Sigmoid colon (tissue), 6 donors: ENCODE measurements at regions not wholly inside any gene's neighbourhood (a gene's known extent, or its start where the extent isn't known, plus 50 kb on each side); places are given as distances from the start of the nearest gene placed in this dataset.

Source experiments
- DNase-seq: peaks from one replicate; pipeline ENCODE4 v3.0.0-alpha.2; 2019
- H3K27ac ChIP-seq, 4 donors: fragments of 200-600 bp; sonication (generic); one replicate each; pipeline ENCODE4 v1.5.1; 2016 to 2019; ENCODE audit warnings: mild to moderate bottlenecking in 1 of 4
- H3K27me3 ChIP-seq, 3 donors: fragments of 200-600 bp; sonication (generic); one replicate each; pipeline ENCODE4 v1.5.1; 2019; ENCODE audit warnings: mild to moderate bottlenecking in 1 of 3
- H3K36me3 ChIP-seq, 4 donors: fragments of 200-600 bp; sonication (generic); one replicate each; pipeline ENCODE4 v1.5.1; 2016 to 2019
- H3K4me1 ChIP-seq, 4 donors: fragments of 200-600 bp; sonication (generic); one replicate each; pipeline ENCODE4 v1.5.1; 2017 to 2019
- H3K4me3 ChIP-seq, 4 donors: fragments of 200-600 bp; sonication (generic); one replicate each; pipeline ENCODE4 v1.5.1; 2017 to 2019; ENCODE audit warnings: mild to moderate bottlenecking in 2 of 4, moderate library complexity in 1 of 4
- H3K9me3 ChIP-seq, 4 donors: fragments of 200-600 bp in 3 of 4; sonication (generic) in 3 of 4; one replicate each; pipeline versions ENCODE4 v1.5.1 to v1.6.1; 2013 to 2019
- CTCF ChIP-seq, 4 experiments: fragments of 450-650 bp in 3 of 4; fragments of 200-600 bp in 1 of 4; IDR thresholded peaks; one replicate each; pipeline ENCODE4 v1.5.1; 2016 to 2019; ENCODE audit warnings: antibody characterized with exemption in 4 of 4, mild to moderate bottlenecking in 3 of 4, moderate library complexity in 2 of 4
- EP300 ChIP-seq, 4 donors: sonication (generic); formaldehyde crosslinking; IDR thresholded peaks; one replicate each; pipeline ENCODE4 v1.6.1; 2017; ENCODE audit warnings: antibody characterized with exemption in 4 of 4
- POLR2A ChIP-seq, 2 donors: fragments of 450-650 bp; IDR thresholded peaks; one replicate each; pipeline ENCODE4 v1.6.1; 2016; ENCODE audit warnings: antibody characterized with exemption in 2 of 2, mild to moderate bottlenecking in 2 of 2, moderate library complexity in 2 of 2
- POLR2AphosphoS5 ChIP-seq, 4 donors: sonication (generic); formaldehyde crosslinking; IDR thresholded peaks; one replicate each; pipeline ENCODE4 v1.6.1; 2017; ENCODE audit warnings: antibody characterized with exemption in 4 of 4
- WGBS, 2 donors: extraction: QIAGEN DNeasy Blood & Tissue Kit; methylation state at CpG; one replicate each; pipeline ENCODE4 v1.1.7; 2013; 5-methylcytosine and 5-hydroxymethylcytosine counted together
- intact Hi-C: fragments of 100-400 bp; cut with DNase I; formaldehyde crosslinking; loops from one replicate; pipeline ENCODE4 v1.15.1; 2023
- donor health status: healthy with polysubstance abuse.
- donor health status: healthy.

- intact Hi-C loops: no loop called here
- H3K27me3 ChIP-seq: no peaks in the 10 kb centered on the region
- TF ChIP-seq EP300 (IDR thresholded peaks at IDR 0.05) (no peak), POLR2AphosphoS5 (IDR thresholded peaks at IDR 0.05) (no peak)
- H3K4me1 ChIP-seq: peaks cover 0 to 12% (median 5%) of the 10 kb centered on the region in 4 donors
- no peak for DNase-seq
- H3K36me3 ChIP-seq: no peaks in the 10 kb centered on the region
- 87 to 88% methylated on average over 5 of the region's 5 CpGs for WGBS, 2 donors
- no peaks in the 10 kb centered on the region for H3K9me3 ChIP-seq
- H3K27ac ChIP-seq: no peak overlapping the region
- H3K4me3 ChIP-seq: no peak overlapping the region
These were observed 182.2 kb downstream of the TTC32 start for GRCh38 chr2:19719540-19719939.

- intact Hi-C loops: no loop called here
- peaks cover 0 to 4% (median 0%) of the 10 kb centered on the region in 4 donors for H3K9me3 ChIP-seq
- H3K36me3 ChIP-seq: no peaks in the 10 kb centered on the region
- H3K4me1 ChIP-seq: peaks cover 0 to 3% (median under 1%) of the 10 kb centered on the region in 4 donors
- H3K27ac ChIP-seq: no peak overlapping the region
- H3K4me3 ChIP-seq: no peak overlapping the region
- peak in 3 of 4 donors; percentile 34 to 57 (median 52) for TF ChIP-seq POLR2AphosphoS5 (IDR thresholded peaks at IDR 0.05)
- no peak for TF ChIP-seq POLR2A (IDR thresholded peaks at IDR 0.05)
- TF ChIP-seq EP300 (IDR thresholded peaks at IDR 0.05): peak in 1 of 4 donors; percentile 10
- no peak for TF ChIP-seq CTCF (IDR thresholded peaks at IDR 0.05)
- 84% methylated on average over 2 of the region's 2 CpGs for WGBS, 2 donors
- H3K27me3 ChIP-seq: no peaks in the 10 kb centered on the region
- no peak for DNase-seq
These were observed 184.3 kb downstream of the TTC32 start for GRCh38 chr2:19717446-19717845.

- DNase-seq: no peak
- 78 to 79% methylated on average over 4 of the region's 4 CpGs for WGBS, 2 donors
- no peak overlapping the region for H3K27ac ChIP-seq
- TF ChIP-seq POLR2AphosphoS5 (IDR thresholded peaks at IDR 0.05): no peak
- TF ChIP-seq POLR2A (IDR thresholded peaks at IDR 0.05): no peak
- no peak for TF ChIP-seq EP300 (IDR thresholded peaks at IDR 0.05)
- no peak for TF ChIP-seq CTCF (IDR thresholded peaks at IDR 0.05)
- peaks cover 0 to 4% (median 0%) of the 10 kb centered on the region in 4 donors for H3K9me3 ChIP-seq
- peaks cover 0 to 13% (median 3%) of the 10 kb centered on the region in 4 donors for H3K4me1 ChIP-seq
- H3K4me3 ChIP-seq: no peak overlapping the region
- H3K36me3 ChIP-seq: no peaks in the 10 kb centered on the region
- no peaks in the 10 kb centered on the region for H3K27me3 ChIP-seq
- intact Hi-C loops: no loop called here
These were observed 186.9 kb downstream of the TTC32 start for GRCh38 chr2:19714926-19715325.

GRCh38 chr2:19712850-19713249 is 188.9 kb downstream of the TTC32 start:
- H3K27me3 ChIP-seq: no peaks in the 10 kb centered on the region
- H3K9me3 ChIP-seq: peaks cover 0 to 4% (median 0%) of the 10 kb centered on the region in 4 donors
- H3K27ac ChIP-seq: no peak overlapping the region
- WGBS, 2 donors: 95 to 97% methylated on average over 4 of the region's 4 CpGs
- intact Hi-C loops: no loop called here
- DNase-seq: no peak
- no peaks in the 10 kb centered on the region for H3K36me3 ChIP-seq
- peaks cover 0 to 13% (median 3%) of the 10 kb centered on the region in 4 donors for H3K4me1 ChIP-seq
- H3K4me3 ChIP-seq: no peak overlapping the region
- no peak for TF ChIP-seq POLR2A (IDR thresholded peaks at IDR 0.05)
- no peak for TF ChIP-seq POLR2AphosphoS5 (IDR thresholded peaks at IDR 0.05)
- no peak for TF ChIP-seq CTCF (IDR thresholded peaks at IDR 0.05)
- TF ChIP-seq EP300 (IDR thresholded peaks at IDR 0.05): no peak

GRCh38 chr2:19711470-19712372 is 190.1 kb downstream of the TTC32 start:
- intact Hi-C loops: no loop called here
- peaks cover 0 to 13% (median 3%) of the 10 kb centered on the region in 4 donors for H3K4me1 ChIP-seq
- DNase-seq: no peak
- H3K4me3 ChIP-seq: no peak overlapping the region
- peaks cover 0 to 4% (median 0%) of the 10 kb centered on the region in 4 donors for H3K9me3 ChIP-seq
- H3K27me3 ChIP-seq: no peaks in the 10 kb centered on the region
- TF ChIP-seq POLR2AphosphoS5 (IDR thresholded peaks at IDR 0.05) (peak in 1 of 4 donors; percentile 46), POLR2A (IDR thresholded peaks at IDR 0.05) (no peak)
- 50 to 57% methylated on average over 5 of the region's 5 CpGs for WGBS, 2 donors
- H3K27ac ChIP-seq: peak overlapping the region in 1 of 4 donors; percentile 59
- no peaks in the 10 kb centered on the region for H3K36me3 ChIP-seq
